ENCODE measurements at regions not wholly inside any gene's neighbourhood (a gene's known extent, or its start where the extent isn't known, plus 50 kb on each side); places are given as distances from the start of the nearest gene placed in this dataset.
A peak's percentile ranks its signal among the peaks of the same experiment; 100 is the strongest.

GRCh38 chr21:36235058-36235582 lies 78.5 kb downstream of the DOP1B start (continued):
- TF ChIP-seq, protein P1, sequence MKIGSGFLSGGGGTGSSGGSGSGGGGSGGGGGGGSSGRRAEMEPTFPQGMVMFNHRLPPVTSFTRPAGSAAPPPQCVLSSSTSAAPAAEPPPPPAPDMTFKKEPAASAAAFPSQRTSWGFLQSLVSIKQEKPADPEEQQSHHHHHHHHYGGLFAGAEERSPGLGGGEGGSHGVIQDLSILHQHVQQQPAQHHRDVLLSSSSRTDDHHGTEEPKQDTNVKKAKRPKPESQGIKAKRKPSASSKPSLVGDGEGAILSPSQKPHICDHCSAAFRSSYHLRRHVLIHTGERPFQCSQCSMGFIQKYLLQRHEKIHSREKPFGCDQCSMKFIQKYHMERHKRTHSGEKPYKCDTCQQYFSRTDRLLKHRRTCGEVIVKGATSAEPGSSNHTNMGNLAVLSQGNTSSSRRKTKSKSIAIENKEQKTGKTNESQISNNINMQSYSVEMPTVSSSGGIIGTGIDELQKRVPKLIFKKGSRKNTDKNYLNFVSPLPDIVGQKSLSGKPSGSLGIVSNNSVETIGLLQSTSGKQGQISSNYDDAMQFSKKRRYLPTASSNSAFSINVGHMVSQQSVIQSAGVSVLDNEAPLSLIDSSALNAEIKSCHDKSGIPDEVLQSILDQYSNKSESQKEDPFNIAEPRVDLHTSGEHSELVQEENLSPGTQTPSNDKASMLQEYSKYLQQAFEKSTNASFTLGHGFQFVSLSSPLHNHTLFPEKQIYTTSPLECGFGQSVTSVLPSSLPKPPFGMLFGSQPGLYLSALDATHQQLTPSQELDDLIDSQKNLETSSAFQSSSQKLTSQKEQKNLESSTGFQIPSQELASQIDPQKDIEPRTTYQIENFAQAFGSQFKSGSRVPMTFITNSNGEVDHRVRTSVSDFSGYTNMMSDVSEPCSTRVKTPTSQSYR (CRISPR knock-in tag; IDR thresholded peaks at IDR 0.05; ENCODE audit: borderline replicate concordance): peak; percentile 46; the same call in 1 of the 2 replicates
- TF ChIP-seq, protein P2, sequence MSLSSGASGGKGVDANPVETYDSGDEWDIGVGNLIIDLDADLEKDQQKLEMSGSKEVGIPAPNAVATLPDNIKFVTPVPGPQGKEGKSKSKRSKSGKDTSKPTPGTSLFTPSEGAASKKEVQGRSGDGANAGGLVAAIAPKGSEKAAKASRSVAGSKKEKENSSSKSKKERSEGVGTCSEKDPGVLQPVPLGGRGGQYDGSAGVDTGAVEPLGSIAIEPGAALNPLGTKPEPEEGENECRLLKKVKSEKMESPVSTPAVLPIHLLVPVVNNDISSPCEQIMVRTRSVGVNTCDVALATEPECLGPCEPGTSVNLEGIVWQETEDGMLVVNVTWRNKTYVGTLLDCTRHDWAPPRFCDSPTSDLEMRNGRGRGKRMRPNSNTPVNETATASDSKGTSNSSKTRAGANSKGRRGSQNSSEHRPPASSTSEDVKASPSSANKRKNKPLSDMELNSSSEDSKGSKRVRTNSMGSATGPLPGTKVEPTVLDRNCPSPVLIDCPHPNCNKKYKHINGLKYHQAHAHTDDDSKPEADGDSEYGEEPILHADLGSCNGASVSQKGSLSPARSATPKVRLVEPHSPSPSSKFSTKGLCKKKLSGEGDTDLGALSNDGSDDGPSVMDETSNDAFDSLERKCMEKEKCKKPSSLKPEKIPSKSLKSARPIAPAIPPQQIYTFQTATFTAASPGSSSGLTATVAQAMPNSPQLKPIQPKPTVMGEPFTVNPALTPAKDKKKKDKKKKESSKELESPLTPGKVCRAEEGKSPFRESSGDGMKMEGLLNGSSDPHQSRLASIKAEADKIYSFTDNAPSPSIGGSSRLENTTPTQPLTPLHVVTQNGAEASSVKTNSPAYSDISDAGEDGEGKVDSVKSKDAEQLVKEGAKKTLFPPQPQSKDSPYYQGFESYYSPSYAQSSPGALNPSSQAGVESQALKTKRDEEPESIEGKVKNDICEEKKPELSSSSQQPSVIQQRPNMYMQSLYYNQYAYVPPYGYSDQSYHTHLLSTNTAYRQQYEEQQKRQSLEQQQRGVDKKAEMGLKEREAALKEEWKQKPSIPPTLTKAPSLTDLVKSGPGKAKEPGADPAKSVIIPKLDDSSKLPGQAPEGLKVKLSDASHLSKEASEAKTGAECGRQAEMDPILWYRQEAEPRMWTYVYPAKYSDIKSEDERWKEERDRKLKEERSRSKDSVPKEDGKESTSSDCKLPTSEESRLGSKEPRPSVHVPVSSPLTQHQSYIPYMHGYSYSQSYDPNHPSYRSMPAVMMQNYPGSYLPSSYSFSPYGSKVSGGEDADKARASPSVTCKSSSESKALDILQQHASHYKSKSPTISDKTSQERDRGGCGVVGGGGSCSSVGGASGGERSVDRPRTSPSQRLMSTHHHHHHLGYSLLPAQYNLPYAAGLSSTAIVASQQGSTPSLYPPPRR (CRISPR knock-in tag; IDR thresholded peaks at IDR 0.05; ENCODE audit: borderline replicate concordance): peak; percentile 98
- TF ChIP-seq ZBTB4 (CRISPR knock-in tag; IDR thresholded peaks at IDR 0.05; ENCODE audit: borderline replicate concordance) (peak; percentile 63; the same call in 1 of the 2 replicates), HMG20A (CRISPR knock-in tag; IDR thresholded peaks at IDR 0.05; ENCODE audit: borderline replicate concordance) (peak; percentile 99), ZBTB25 (CRISPR knock-in tag; IDR thresholded peaks at IDR 0.05) (peak; percentile 56; the same call in 1 of the 2 replicates), ZNF552 (CRISPR knock-in tag; IDR thresholded peaks at IDR 0.05; ENCODE audit: borderline replicate concordance) (no peak), TARDBP (CRISPR knock-in tag; IDR thresholded peaks at IDR 0.05) (peak; percentile 89), DDIT3 (CRISPR knock-in tag; IDR thresholded peaks at IDR 0.05) (no peak), KMT2A (CRISPR knock-in tag; IDR thresholded peaks at IDR 0.05) (0 out of 2 replicates have a peak, but pooled peaks have one; percentile 25), CBX2 (IDR thresholded peaks at IDR 0.05; ENCODE audit: low read depth, low read length) (no peak), CBX2 (CRISPR knock-in tag; IDR thresholded peaks at IDR 0.05; ENCODE audit: low read depth) (no peak), ZNF501 (CRISPR knock-in tag; IDR thresholded peaks at IDR 0.05) (0 out of 2 replicates have a peak, but pooled peaks have one; percentile 47), FOSL2 (CRISPR knock-in tag; IDR thresholded peaks at IDR 0.05) (peak; percentile 75), FOXK1 (CRISPR knock-in tag; IDR thresholded peaks at IDR 0.05; ENCODE audit: borderline replicate concordance, low read depth) (peak; percentile 77; the same call in 1 of the 2 replicates), YEATS2 (CRISPR knock-in tag; IDR thresholded peaks at IDR 0.05; ENCODE audit: borderline replicate concordance) (peak; percentile 48; the same call in 1 of the 2 replicates), ZNF205 (CRISPR knock-in tag; IDR thresholded peaks at IDR 0.05) (peak; percentile 77), TBX3 (IDR thresholded peaks at IDR 0.05; ENCODE audit: borderline replicate concordance) (peak; percentile 70; the same call in 1 of the 2 replicates)

Measured in HepG2 (cell line).